ENCODE measurements at regions not wholly inside any gene's neighbourhood (a gene's known extent, or its start where the extent isn't known, plus 50 kb on each side); places are given as distances from the start of the nearest gene placed in this dataset.

GRCh38 chr2:7286120-7286519, 368.9 kb downstream of the RNF144A start:
- H3K79me1 ChIP-seq (ENCODE audit: low read depth, low read length), result no peaks in the 10 kb centered on the region
- no CpG with 5 or more reads among the region's 9 CpGs for WGBS, 2 donors (ENCODE audit: extremely low coverage in 2 of 2, insufficient read length in 2 of 2, insufficient replicate concordance in 1 of 2)
- peaks cover 3 to 7% of the 10 kb centered on the region in 2 donors for H3K4me1 ChIP-seq (ENCODE audit: control insufficient read depth in 2 of 2, insufficient read depth in 1 of 2, low read depth in 1 of 2, low read length in 2 of 2)

GRCh38 chr2:7288484-7288883, 371.3 kb downstream of the RNF144A start:
- H3K27ac ChIP-seq (replicated peaks; ENCODE audit: low read length), result no peak overlapping the region
- H3K4ac ChIP-seq (ENCODE audit: low read length), result no peak overlapping the region
- H3K14ac ChIP-seq (ENCODE audit: low read length), result no peak overlapping the region
- H2AFZ ChIP-seq (ENCODE audit: low read length), result no peak overlapping the region
- no peak for DNase-seq (ENCODE audit: low spot score)
- no peaks in the 10 kb centered on the region for H3K79me1 ChIP-seq (ENCODE audit: low read depth, low read length)
- H2BK15ac ChIP-seq (ENCODE audit: low read length), result no peak overlapping the region
- no peaks in the 10 kb centered on the region for H3K36me3 ChIP-seq (replicated peaks in 1 of 2; ENCODE audit: control insufficient read depth in 2 of 2, insufficient read depth in 2 of 2, low read length in 2 of 2)
- no peak overlapping the region for H2BK12ac ChIP-seq (ENCODE audit: low read length)
- H3K27me3 ChIP-seq (ENCODE audit: control insufficient read depth in 3 of 3, insufficient read depth in 3 of 3, low read depth in 1 of 3, low read length in 3 of 3), result no peaks in the 10 kb centered on the region
- H2BK5ac ChIP-seq (ENCODE audit: low read length), result no peak overlapping the region
- H2AK5ac ChIP-seq (ENCODE audit: low read depth, low read length), result no peak overlapping the region
- no peak overlapping the region for H3K23ac ChIP-seq (ENCODE audit: low read depth, low read length, poor library complexity)
- H2BK120ac ChIP-seq (ENCODE audit: low read depth, low read length), result no peak overlapping the region
- H3K4me2 ChIP-seq (ENCODE audit: insufficient read depth, low read length, poor library complexity, severe bottlenecking), result no peak overlapping the region
- no CpG with 5 or more reads among the region's 4 CpGs for WGBS, 2 donors (ENCODE audit: extremely low coverage in 2 of 2, insufficient read length in 2 of 2, insufficient replicate concordance in 1 of 2)
- H3K18ac ChIP-seq (ENCODE audit: low read length), result no peak overlapping the region
- no peak overlapping the region for H3K4me3 ChIP-seq (ENCODE audit: low read length in 2 of 2)
- no peaks in the 10 kb centered on the region for H3K9me3 ChIP-seq (replicated peaks in 1 of 2; ENCODE audit: control insufficient read depth in 2 of 2, insufficient read depth in 1 of 2, low read depth in 1 of 2, low read length in 2 of 2)
- H3K4me1 ChIP-seq (ENCODE audit: control insufficient read depth in 2 of 2, insufficient read depth in 1 of 2, low read depth in 1 of 2, low read length in 2 of 2), result peaks cover 0 to 4% of the 10 kb centered on the region in 2 donors
- no peak overlapping the region for H4K8ac ChIP-seq (ENCODE audit: low read depth, low read length)
- no peak overlapping the region for H3K9ac ChIP-seq (ENCODE audit: low read depth, low read length, poor library complexity)
- no peak overlapping the region for H4K91ac ChIP-seq (ENCODE audit: low read depth, low read length, poor library complexity)

More at GRCh38 chr2:7286120-7286519, 368.9 kb downstream of the RNF144A start:
- Histone ChIP-seq H3K27ac (replicated peaks; ENCODE audit: low read length) (no peak overlapping the region), H4K91ac (ENCODE audit: low read depth, low read length, poor library complexity) (no peak overlapping the region), H3K9me3 (replicated peaks in 1 of 2; ENCODE audit: control insufficient read depth in 2 of 2, insufficient read depth in 1 of 2, low read depth in 1 of 2, low read length in 2 of 2) (no peaks in the 10 kb centered on the region), H2BK120ac (ENCODE audit: low read depth, low read length) (no peak overlapping the region), H2BK12ac (ENCODE audit: low read length) (no peak overlapping the region), H3K4me2 (ENCODE audit: insufficient read depth, low read length, poor library complexity, severe bottlenecking) (no peak overlapping the region), H3K27me3 (ENCODE audit: control insufficient read depth in 3 of 3, insufficient read depth in 3 of 3, low read depth in 1 of 3, low read length in 3 of 3) (no peaks in the 10 kb centered on the region), H3K18ac (ENCODE audit: low read length) (no peak overlapping the region), H3K23ac (ENCODE audit: low read depth, low read length, poor library complexity) (no peak overlapping the region), H2BK15ac (ENCODE audit: low read length) (no peak overlapping the region), H2AFZ (ENCODE audit: low read length) (no peak overlapping the region), H2BK5ac (ENCODE audit: low read length) (no peak overlapping the region), H3K14ac (ENCODE audit: low read length) (no peak overlapping the region), H3K4ac (ENCODE audit: low read length) (no peak overlapping the region), H3K36me3 (replicated peaks in 1 of 2; ENCODE audit: control insufficient read depth in 2 of 2, insufficient read depth in 2 of 2, low read length in 2 of 2) (no peaks in the 10 kb centered on the region), H3K4me3 (ENCODE audit: low read length in 2 of 2) (no peak overlapping the region), H4K8ac (ENCODE audit: low read depth, low read length) (no peak overlapping the region), H2AK5ac (ENCODE audit: low read depth, low read length) (no peak overlapping the region), H3K9ac (ENCODE audit: low read depth, low read length, poor library complexity) (no peak overlapping the region)
- no peak for DNase-seq (ENCODE audit: low spot score)

- H2BK120ac ChIP-seq (ENCODE audit: low read depth, low read length), result no peak overlapping the region
- no peak overlapping the region for H3K4me3 ChIP-seq (ENCODE audit: low read length in 2 of 2)
- H2BK12ac ChIP-seq (ENCODE audit: low read length), result no peak overlapping the region
- no peak overlapping the region for H2AFZ ChIP-seq (ENCODE audit: low read length)
- no peak overlapping the region for H2BK5ac ChIP-seq (ENCODE audit: low read length)
- H3K4ac ChIP-seq (ENCODE audit: low read length), result no peak overlapping the region
- no peak overlapping the region for H3K23ac ChIP-seq (ENCODE audit: low read depth, low read length, poor library complexity)
- no peak overlapping the region for H3K14ac ChIP-seq (ENCODE audit: low read length)
- no peak overlapping the region for H4K91ac ChIP-seq (ENCODE audit: low read depth, low read length, poor library complexity)
- H3K36me3 ChIP-seq (replicated peaks in 1 of 2; ENCODE audit: control insufficient read depth in 2 of 2, insufficient read depth in 2 of 2, low read length in 2 of 2), result no peaks in the 10 kb centered on the region
- DNase-seq (ENCODE audit: low spot score), result no peak
- no peak overlapping the region for H2AK5ac ChIP-seq (ENCODE audit: low read depth, low read length)
- no CpG with 5 or more reads among the region's 7 CpGs for WGBS, 2 donors (ENCODE audit: extremely low coverage in 2 of 2, insufficient read length in 2 of 2, insufficient replicate concordance in 1 of 2)
- no peaks in the 10 kb centered on the region for H3K9me3 ChIP-seq (replicated peaks in 1 of 2; ENCODE audit: control insufficient read depth in 2 of 2, insufficient read depth in 1 of 2, low read depth in 1 of 2, low read length in 2 of 2)
- H2BK15ac ChIP-seq (ENCODE audit: low read length), result no peak overlapping the region
- no peak overlapping the region for H3K18ac ChIP-seq (ENCODE audit: low read length)
- peaks cover 0 to 2% of the 10 kb centered on the region in 2 donors for H3K4me1 ChIP-seq (ENCODE audit: control insufficient read depth in 2 of 2, insufficient read depth in 1 of 2, low read depth in 1 of 2, low read length in 2 of 2)
- no peaks in the 10 kb centered on the region for H3K27me3 ChIP-seq (ENCODE audit: control insufficient read depth in 3 of 3, insufficient read depth in 3 of 3, low read depth in 1 of 3, low read length in 3 of 3)
- no peak overlapping the region for H4K8ac ChIP-seq (ENCODE audit: low read depth, low read length)
- H3K9ac ChIP-seq (ENCODE audit: low read depth, low read length, poor library complexity), result no peak overlapping the region
- no peaks in the 10 kb centered on the region for H3K79me1 ChIP-seq (ENCODE audit: low read depth, low read length)
- H3K4me2 ChIP-seq (ENCODE audit: insufficient read depth, low read length, poor library complexity, severe bottlenecking), result no peak overlapping the region
- H3K27ac ChIP-seq (replicated peaks; ENCODE audit: low read length), result no peak overlapping the region
Observed at GRCh38 chr2:7289697-7290096, 372.5 kb downstream of the RNF144A start.

- Histone ChIP-seq H3K79me1 (ENCODE audit: low read depth, low read length) (no peaks in the 10 kb centered on the region), H2BK12ac (ENCODE audit: low read length) (no peak overlapping the region), H3K18ac (ENCODE audit: low read length) (no peak overlapping the region), H4K8ac (ENCODE audit: low read depth, low read length) (no peak overlapping the region), H3K27me3 (ENCODE audit: control insufficient read depth in 3 of 3, insufficient read depth in 3 of 3, low read depth in 1 of 3, low read length in 3 of 3) (no peaks in the 10 kb centered on the region), H2BK15ac (ENCODE audit: low read length) (no peak overlapping the region), H3K4me1 (ENCODE audit: control insufficient read depth in 2 of 2, insufficient read depth in 1 of 2, low read depth in 1 of 2, low read length in 2 of 2) (no peaks in the 10 kb centered on the region), H3K14ac (ENCODE audit: low read length) (no peak overlapping the region), H3K9ac (ENCODE audit: low read depth, low read length, poor library complexity) (no peak overlapping the region), H3K4me2 (ENCODE audit: insufficient read depth, low read length, poor library complexity, severe bottlenecking) (no peak overlapping the region), H4K91ac (ENCODE audit: low read depth, low read length, poor library complexity) (no peak overlapping the region), H3K4me3 (ENCODE audit: low read length in 2 of 2) (no peak overlapping the region), H2AK5ac (ENCODE audit: low read depth, low read length) (no peak overlapping the region), H2AFZ (ENCODE audit: low read length) (no peak overlapping the region), H3K9me3 (replicated peaks in 1 of 2; ENCODE audit: control insufficient read depth in 2 of 2, insufficient read depth in 1 of 2, low read depth in 1 of 2, low read length in 2 of 2) (no peaks in the 10 kb centered on the region), H3K4ac (ENCODE audit: low read length) (no peak overlapping the region), H3K23ac (ENCODE audit: low read depth, low read length, poor library complexity) (no peak overlapping the region), H2BK5ac (ENCODE audit: low read length) (no peak overlapping the region), H3K36me3 (replicated peaks in 1 of 2; ENCODE audit: control insufficient read depth in 2 of 2, insufficient read depth in 2 of 2, low read length in 2 of 2) (no peaks in the 10 kb centered on the region), H3K27ac (replicated peaks; ENCODE audit: low read length) (no peak overlapping the region), H2BK120ac (ENCODE audit: low read depth, low read length) (no peak overlapping the region)
- WGBS, 2 donors (ENCODE audit: extremely low coverage in 2 of 2, insufficient read length in 2 of 2, insufficient replicate concordance in 1 of 2), result no CpG with 5 or more reads among the region's 7 CpGs
- DNase-seq (ENCODE audit: low spot score), result no peak
Observed at GRCh38 chr2:7292154-7292691, 375.0 kb downstream of the RNF144A start.

All from neuronal stem cell (in vitro differentiated cells).